IMR-90 (cell line): ENCODE measurements at regions not wholly inside any gene's neighbourhood (a gene's known extent, or its start where the extent isn't known, plus 50 kb on each side); places are given as distances from the start of the nearest gene placed in this dataset.

Source experiments
- CEBPB ChIP-seq: IDR thresholded peaks from 2 replicates; pipeline ENCODE4 v1.6.1; 2012; ENCODE audit warnings: low read depth, low read length, improper control_type of control experiment
- CTCF ChIP-seq: conservative IDR thresholded peaks from 2 replicates; pipeline ENCODE4 v1.5.1; 2012; ENCODE audit warnings: mild to moderate bottlenecking, low read depth, low read length, improper control_type of control experiment
- MAFK ChIP-seq: IDR thresholded peaks from 2 replicates; pipeline ENCODE4 v1.6.1; 2012; ENCODE audit warnings: low read depth, low read length, improper control_type of control experiment
- POLR2A ChIP-seq: IDR thresholded peaks from 2 replicates; pipeline ENCODE4 v1.6.1; 2012; ENCODE audit warnings: mild to moderate bottlenecking, low read depth, low read length
- RCOR1 ChIP-seq: IDR thresholded peaks from 2 replicates; pipeline ENCODE4 v1.6.1; 2012; ENCODE audit warnings: mild to moderate bottlenecking, low read length, improper control_type of control experiment; ENCODE audit not compliant: insufficient replicate concordance
- USF2 ChIP-seq: fragments of 150-350 bp; IDR thresholded peaks from 2 replicates; pipeline ENCODE4 v1.6.1; 2017; ENCODE audit warnings: mild to moderate bottlenecking, antibody characterized with exemption, low read length, low read depth

GRCh38 chr5:3466392-3466791, 129.2 kb upstream of the IRX1 start:
- TF ChIP-seq MAFK (peak; percentile 83), CTCF (no peak), CEBPB (no peak), USF2 (no peak), POLR2A (no peak), RCOR1 (no peak)
